SK-N-SH (cell line): ENCODE measurements at regions not wholly inside any gene's neighbourhood (a gene's known extent, or its start where the extent isn't known, plus 50 kb on each side); places are given as distances from the start of the nearest gene placed in this dataset.

ENCODE experiments used
- CTCF ChIA-PET: fragments of 300-600, 350-600 bp; formaldehyde crosslinking; extraction: SDS; loops from one replicate; lab custom pipeline; 2021; lab: Yijun Ruan, JAX
- POLR2A ChIA-PET: fragments of 350-600 bp; sonication (Branson Sonifier 250); formaldehyde crosslinking; extraction: SDS; loops from one replicate; lab custom pipeline; 2020; ENCODE audit warnings: antibody characterized with exemption, inconsistent platforms; lab: Yijun Ruan, JAX
- DNase-seq: peaks from one replicate; pipeline ENCODE4 v3.0.0; 2012
- H2AFZ ChIP-seq: fragments of 200-600 bp; sonication (generic); 2 replicates; pipeline ENCODE4 v1.8.1; 2016; ENCODE audit warnings: antibody characterized with exemption, mild to moderate bottlenecking, low read depth
- H3F3A ChIP-seq: fragments of 200-600 bp; sonication (generic); replicated peaks from 2 replicates; pipeline ENCODE3; 2016; ENCODE audit warnings: antibody characterized with exemption, mild to moderate bottlenecking; ENCODE audit not compliant: insufficient read depth
- H3K27ac ChIP-seq, 2 experiments: fragments of 200-500 bp in 1 of 2; fragments of 200-600 bp in 1 of 2; sonication (Bioruptor generic) in 1 of 2; sonication (generic), shearing (Covaris generic) in 1 of 2; 2 replicates each; pipeline versions ENCODE4 v1.5.1 to v1.6.1; 2014 to 2016; ENCODE audit warnings: low read depth in 2 of 2, inconsistent platforms in 1 of 2, low read length in 1 of 2, mild to moderate bottlenecking in 1 of 2, mixed read lengths in 1 of 2
- H3K27me3 ChIP-seq: fragments of 200-600 bp; sonication (generic), shearing (Covaris generic); 2 replicates; pipeline ENCODE4 v1.6.1; 2016; ENCODE audit warnings: mixed run types; ENCODE audit not compliant: insufficient read depth
- H3K36me3 ChIP-seq, 2 experiments: fragments of 200-500 bp in 1 of 2; fragments of 200-600 bp in 1 of 2; sonication (Bioruptor generic) in 1 of 2; sonication (generic) in 1 of 2; replicated peaks in 1 of 2; 2 replicates each; pipeline versions ENCODE3 to v1.5.1; 2014 to 2016; ENCODE audit warnings: low read length in 1 of 2, mild to moderate bottlenecking in 1 of 2; ENCODE audit not compliant: insufficient read depth in 2 of 2, control insufficient read depth in 1 of 2
- H3K4me1 ChIP-seq, 2 experiments: fragments of 200-500 bp in 1 of 2; fragments of 200-600 bp in 1 of 2; sonication (Bioruptor generic) in 1 of 2; sonication (generic), shearing (Covaris generic) in 1 of 2; 2 replicates each; pipeline versions ENCODE4 v1.5.1 to v1.6.1; 2014 to 2016; ENCODE audit warnings: low read depth in 1 of 2, low read length in 1 of 2, mixed run types in 1 of 2; ENCODE audit not compliant: insufficient read depth in 2 of 2, control insufficient read depth in 1 of 2
- H3K4me2 ChIP-seq: fragments of 200-600 bp; sonication (generic), shearing (Covaris generic); 2 replicates; pipeline ENCODE4 v1.6.1; 2017; ENCODE audit warnings: mixed run types
- H3K4me3 ChIP-seq, 2 experiments: fragments of 200-500 bp in 1 of 2; fragments of 200-600 bp in 1 of 2; sonication (Bioruptor generic) in 1 of 2; sonication (generic), shearing (Covaris generic) in 1 of 2; 2 replicates each; pipeline versions ENCODE4 v1.5.1 to v1.8.1; 2014 to 2016; ENCODE audit warnings: low read depth in 2 of 2, inconsistent platforms in 1 of 2, low read length in 1 of 2, mild to moderate bottlenecking in 1 of 2, mixed read lengths in 1 of 2, moderate library complexity in 1 of 2
- H3K79me2 ChIP-seq: fragments of 200-600 bp; sonication (generic); 2 replicates; pipeline ENCODE4 v1.8.1; 2017; ENCODE audit warnings: mild to moderate bottlenecking; ENCODE audit not compliant: insufficient read depth
- H3K9ac ChIP-seq: fragments of 200-600 bp; sonication (generic); 2 replicates; pipeline ENCODE4 v1.6.1; 2017; ENCODE audit warnings: mixed run types
- H3K9me2 ChIP-seq: fragments of 200-600 bp; sonication (generic); 2 replicates; pipeline ENCODE4 v1.6.1; 2017; ENCODE audit warnings: mixed run types
- H3K9me3 ChIP-seq: fragments of 200-600 bp; sonication (generic); 2 replicates; pipeline ENCODE4 v1.6.1; 2017; ENCODE audit warnings: mixed run types, mild to moderate bottlenecking, moderate library complexity
- H4K20me1 ChIP-seq: fragments of 200-600 bp; sonication (generic); 2 replicates; pipeline ENCODE4 v1.6.1; 2017; ENCODE audit warnings: mild to moderate bottlenecking, mixed run types; ENCODE audit not compliant: insufficient read depth
- CTCF ChIP-seq: fragments of 200-600 bp; sonication (generic); IDR thresholded peaks from 2 replicates; pipeline ENCODE4 v1.6.1; 2017; ENCODE audit warnings: antibody characterized with exemption, mild to moderate bottlenecking, moderate library complexity
- EZH2phosphoT487 ChIP-seq: fragments of 200-600 bp; sonication (generic); IDR thresholded peaks from 2 replicates; pipeline ENCODE4 v1.6.1; 2017; ENCODE audit warnings: low read depth, mixed run types, mild to moderate bottlenecking, antibody characterized with exemption, moderate library complexity, borderline replicate concordance
- FOSL2 ChIP-seq: IDR thresholded peaks from 2 replicates; pipeline ENCODE4 v1.4.0; 2012; ENCODE audit warnings: low read depth, mild to moderate bottlenecking, moderate library complexity, borderline replicate concordance
- FOXM1 ChIP-seq: IDR thresholded peaks from 2 replicates; pipeline ENCODE4 v1.4.0; 2012; ENCODE audit warnings: low read depth, mild to moderate bottlenecking
- GABPA ChIP-seq: IDR thresholded peaks from 2 replicates; pipeline ENCODE4 v1.4.0; 2012; ENCODE audit warnings: low read depth, mild to moderate bottlenecking
- GATA2 ChIP-seq: sonication (generic); formaldehyde crosslinking; IDR thresholded peaks from 2 replicates; pipeline ENCODE4 v1.5.0; 2020; ENCODE audit warnings: mild to moderate bottlenecking, missing genetic modification reagents
- JUND ChIP-seq: IDR thresholded peaks from 2 replicates; pipeline ENCODE4 v1.4.0; 2012
- NFIC ChIP-seq: IDR thresholded peaks from 2 replicates; pipeline ENCODE4 v1.4.0; 2012; ENCODE audit warnings: borderline replicate concordance
- NRF1 ChIP-seq: IDR thresholded peaks from 2 replicates; pipeline ENCODE4 v1.6.1; 2012; ENCODE audit warnings: low read depth, mild to moderate bottlenecking, low read length
- PBX3 ChIP-seq: IDR thresholded peaks from 2 replicates; pipeline ENCODE4; 2012
- RFX5 ChIP-seq: IDR thresholded peaks from 2 replicates; pipeline ENCODE4 v1.6.1; 2012; ENCODE audit warnings: mild to moderate bottlenecking, improper control_type of control experiment, low read length
- SIN3A ChIP-seq: IDR thresholded peaks from 2 replicates; pipeline ENCODE4 v1.6.1; 2012; ENCODE audit warnings: low read depth, mild to moderate bottlenecking, low read length, moderate library complexity, borderline replicate concordance
- TCF12 ChIP-seq: IDR thresholded peaks from 2 replicates; pipeline ENCODE4 v1.4.0; 2012
- TEAD4 ChIP-seq: IDR thresholded peaks from 2 replicates; pipeline ENCODE4 v1.4.0; 2012; ENCODE audit warnings: mild to moderate bottlenecking, borderline replicate concordance; ENCODE audit not compliant: insufficient read depth
- USF1 ChIP-seq: IDR thresholded peaks from 2 replicates; pipeline ENCODE4 v1.4.0; 2012; ENCODE audit warnings: low read depth, borderline replicate concordance
- USF2 ChIP-seq: fragments of 150-350 bp; IDR thresholded peaks from 2 replicates; pipeline ENCODE4 v1.6.1; 2017; ENCODE audit warnings: antibody characterized with exemption, low read length, low read depth, borderline replicate concordance
- ZBTB33 ChIP-seq: IDR thresholded peaks from 2 replicates; pipeline ENCODE4 v1.4.0; 2012; ENCODE audit warnings: low read depth, borderline replicate concordance
- WGBS: methylation state at CpG from one replicate; pipeline ENCODE4 v1.1.6; 2017; ENCODE audit warnings: low lambda C conversion rate; 5-methylcytosine and 5-hydroxymethylcytosine counted together

- TF ChIP-seq CTCF (no peak), EZH2phosphoT487 (no peak), RFX5 (no peak), TEAD4 (no peak), ZBTB33 (no peak), NFIC (no peak), NRF1 (no peak), TCF12 (no peak), USF1 (no peak), GABPA (no peak)
Observed at GRCh38 chrX:25737540-25737939, 400.6 kb upstream of the MAGEB18 start (continued).

- ChIA-PET CTCF (no interaction called here), POLR2A (no interaction called here)
- Histone ChIP-seq H3K36me3 (no peaks in the 10 kb centered on the region), H3K9ac (no peak overlapping the region), H3K4me3 (no peak overlapping the region), H3F3A (no peaks in the 10 kb centered on the region), H3K9me2 (no peaks in the 10 kb centered on the region), H3K27me3 (no peaks in the 10 kb centered on the region), H3K27ac (no peak overlapping the region), H4K20me1 (no peaks in the 10 kb centered on the region), H3K79me2 (no peaks in the 10 kb centered on the region), H3K4me1 (no peaks in the 10 kb centered on the region; a peak in 1 of 4 replicates), H3K4me2 (no peak overlapping the region), H3K9me3 (no peaks in the 10 kb centered on the region), H2AFZ (no peak overlapping the region)
- TF ChIP-seq GATA2 (CRISPR knock-in tag) (no peak), FOSL2 (no peak), USF2 (no peak), USF1 (no peak), FOXM1 (no peak), PBX3 (no peak), NFIC (no peak), SIN3A (no peak), JUND (no peak)
- 0% methylated on average over 2 of the region's 2 CpGs for WGBS
- DNase-seq, result no peak
Observed at GRCh38 chrX:25742334-25742733, 395.8 kb upstream of the MAGEB18 start.
